ENCODE measurements at regions not wholly inside any gene's neighbourhood (a gene's known extent, or its start where the extent isn't known, plus 50 kb on each side); places are given as distances from the start of the nearest gene placed in this dataset.

DNA sequence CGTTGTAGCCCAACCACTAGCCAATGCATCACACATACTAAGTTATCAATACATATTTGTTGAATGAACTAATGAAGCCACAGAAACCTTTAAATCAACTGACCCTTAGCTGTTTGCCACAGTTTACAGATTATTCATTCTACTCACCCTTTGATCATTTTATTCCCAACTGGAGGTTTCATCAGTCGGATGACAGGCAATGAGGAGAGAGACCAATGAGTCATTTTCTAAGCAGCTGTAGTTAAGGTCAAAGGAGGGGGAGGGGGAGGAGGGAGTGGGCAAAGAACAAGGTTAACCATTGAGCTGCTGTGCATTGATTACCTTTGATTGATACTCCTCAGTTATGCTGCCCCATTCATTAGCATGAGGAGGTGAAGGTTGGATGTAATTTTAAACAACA lies 469.5 kb downstream of the VRK1 start:
- TF ChIP-seq POLR2A (IDR thresholded peaks at IDR 0.05) (no peak), POLR2AphosphoS5 (IDR thresholded peaks at IDR 0.05) (no peak)
- TF ChIP-seq, protein P1, sequence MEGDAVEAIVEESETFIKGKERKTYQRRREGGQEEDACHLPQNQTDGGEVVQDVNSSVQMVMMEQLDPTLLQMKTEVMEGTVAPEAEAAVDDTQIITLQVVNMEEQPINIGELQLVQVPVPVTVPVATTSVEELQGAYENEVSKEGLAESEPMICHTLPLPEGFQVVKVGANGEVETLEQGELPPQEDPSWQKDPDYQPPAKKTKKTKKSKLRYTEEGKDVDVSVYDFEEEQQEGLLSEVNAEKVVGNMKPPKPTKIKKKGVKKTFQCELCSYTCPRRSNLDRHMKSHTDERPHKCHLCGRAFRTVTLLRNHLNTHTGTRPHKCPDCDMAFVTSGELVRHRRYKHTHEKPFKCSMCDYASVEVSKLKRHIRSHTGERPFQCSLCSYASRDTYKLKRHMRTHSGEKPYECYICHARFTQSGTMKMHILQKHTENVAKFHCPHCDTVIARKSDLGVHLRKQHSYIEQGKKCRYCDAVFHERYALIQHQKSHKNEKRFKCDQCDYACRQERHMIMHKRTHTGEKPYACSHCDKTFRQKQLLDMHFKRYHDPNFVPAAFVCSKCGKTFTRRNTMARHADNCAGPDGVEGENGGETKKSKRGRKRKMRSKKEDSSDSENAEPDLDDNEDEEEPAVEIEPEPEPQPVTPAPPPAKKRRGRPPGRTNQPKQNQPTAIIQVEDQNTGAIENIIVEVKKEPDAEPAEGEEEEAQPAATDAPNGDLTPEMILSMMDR (IDR thresholded peaks at IDR 0.05) = no peak

Data from breast epithelium (tissue), 3 donors.